ENCODE measurements at regions not wholly inside any gene's neighbourhood (a gene's known extent, or its start where the extent isn't known, plus 50 kb on each side); places are given as distances from the start of the nearest gene placed in this dataset.

- Histone ChIP-seq H3K9me3 (ENCODE audit: low read depth, low read length) (no peaks in the 10 kb centered on the region), H3K4me3 (ENCODE audit: low read length) (no peak overlapping the region), H3K27me3 (ENCODE audit: insufficient read depth, low read length) (no peaks in the 10 kb centered on the region), H3K4me1 (ENCODE audit: insufficient read depth, low read length) (no peaks in the 10 kb centered on the region)
Measured at GRCh38 chr4:147340111-147340510, 140.8 kb upstream of the EDNRA start.

DNA sequence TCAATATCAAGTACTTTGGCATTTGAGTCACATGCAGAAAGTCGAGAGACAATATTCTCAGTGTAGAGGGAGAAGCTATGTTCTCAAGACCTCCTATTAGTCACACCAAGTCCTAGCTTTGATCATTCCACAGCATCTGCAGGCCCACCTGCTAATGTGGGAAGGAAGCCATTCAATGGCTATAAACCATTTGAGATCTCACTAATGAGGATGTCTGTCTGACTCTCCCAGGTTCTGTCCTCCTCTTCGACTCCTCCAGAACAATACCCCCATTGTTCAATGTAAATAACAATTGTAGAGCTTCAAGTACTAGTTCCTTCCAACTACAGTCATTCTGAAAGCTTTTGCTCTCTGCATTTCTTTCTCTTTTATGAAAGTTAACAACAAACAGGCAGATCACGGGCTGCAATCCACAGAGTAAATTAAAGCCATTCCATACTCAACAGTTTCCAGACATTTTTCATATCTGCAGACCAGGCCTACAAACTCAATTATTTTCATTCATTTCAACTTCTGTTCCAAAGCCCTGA, 140.2 kb upstream of the EDNRA start:
- no peak overlapping the region for H3K4me3 ChIP-seq (ENCODE audit: low read length)
- H3K27me3 ChIP-seq (ENCODE audit: insufficient read depth, low read length): no peaks in the 10 kb centered on the region
- H3K4me1 ChIP-seq (ENCODE audit: insufficient read depth, low read length): no peaks in the 10 kb centered on the region
- no peaks in the 10 kb centered on the region for H3K9me3 ChIP-seq (ENCODE audit: low read depth, low read length)

DNA sequence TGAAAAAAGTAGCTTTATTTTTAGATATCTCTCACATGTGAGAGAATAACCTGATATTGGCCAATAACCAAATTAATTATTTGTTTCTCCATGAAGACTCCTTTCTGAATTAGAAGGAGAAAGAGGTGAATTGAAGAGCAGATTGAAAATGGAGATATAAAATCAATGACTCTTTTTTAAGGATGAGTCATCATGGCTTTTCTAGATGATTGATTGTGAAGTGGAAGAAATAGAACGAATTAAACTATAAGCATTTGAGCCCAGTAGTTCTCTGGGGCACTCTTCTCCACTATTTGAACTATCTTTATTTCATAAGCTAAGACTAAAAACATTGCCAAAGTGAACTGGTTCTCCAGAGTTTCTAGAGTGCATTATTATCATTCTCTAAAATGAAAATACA, 137.2 kb upstream of the EDNRA start:
- Histone ChIP-seq H3K4me1 (ENCODE audit: insufficient read depth, low read length) (no peaks in the 10 kb centered on the region), H3K9me3 (ENCODE audit: low read depth, low read length) (no peaks in the 10 kb centered on the region), H3K4me3 (ENCODE audit: low read length) (no peak overlapping the region), H3K27me3 (ENCODE audit: insufficient read depth, low read length) (no peaks in the 10 kb centered on the region)

DNA sequence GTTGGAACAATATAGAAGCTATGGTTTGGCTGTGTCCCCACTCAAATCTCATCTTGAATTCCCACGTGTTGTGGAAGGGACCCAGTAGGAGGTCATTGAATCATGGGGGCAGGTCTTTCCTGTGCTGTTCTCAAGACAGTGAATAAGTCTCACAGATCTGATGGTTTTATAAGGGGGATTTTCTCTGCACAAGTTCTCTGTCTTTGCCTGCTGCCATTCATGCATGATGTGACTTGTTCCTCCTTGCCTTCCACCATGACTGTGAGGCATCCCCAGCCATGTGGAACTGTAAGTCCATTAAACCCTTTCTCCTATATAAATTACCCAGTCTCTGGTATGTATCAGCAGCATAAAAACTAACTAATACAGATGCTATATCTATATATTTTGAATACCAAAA, 135.2 kb upstream of the EDNRA start:
- no peaks in the 10 kb centered on the region for H3K27me3 ChIP-seq (ENCODE audit: insufficient read depth, low read length)
- H3K4me3 ChIP-seq (ENCODE audit: low read length): no peak overlapping the region
- H3K9me3 ChIP-seq (ENCODE audit: low read depth, low read length): no peaks in the 10 kb centered on the region
- no peaks in the 10 kb centered on the region for H3K4me1 ChIP-seq (ENCODE audit: insufficient read depth, low read length)

- no peak overlapping the region for H3K4me3 ChIP-seq (ENCODE audit: low read length)
- no peaks in the 10 kb centered on the region for H3K4me1 ChIP-seq (ENCODE audit: insufficient read depth, low read length)
- no peaks in the 10 kb centered on the region for H3K9me3 ChIP-seq (ENCODE audit: low read depth, low read length)
- no peaks in the 10 kb centered on the region for H3K27me3 ChIP-seq (ENCODE audit: insufficient read depth, low read length)
Measured at GRCh38 chr4:147347217-147347616, 133.7 kb upstream of the EDNRA start.

DNA sequence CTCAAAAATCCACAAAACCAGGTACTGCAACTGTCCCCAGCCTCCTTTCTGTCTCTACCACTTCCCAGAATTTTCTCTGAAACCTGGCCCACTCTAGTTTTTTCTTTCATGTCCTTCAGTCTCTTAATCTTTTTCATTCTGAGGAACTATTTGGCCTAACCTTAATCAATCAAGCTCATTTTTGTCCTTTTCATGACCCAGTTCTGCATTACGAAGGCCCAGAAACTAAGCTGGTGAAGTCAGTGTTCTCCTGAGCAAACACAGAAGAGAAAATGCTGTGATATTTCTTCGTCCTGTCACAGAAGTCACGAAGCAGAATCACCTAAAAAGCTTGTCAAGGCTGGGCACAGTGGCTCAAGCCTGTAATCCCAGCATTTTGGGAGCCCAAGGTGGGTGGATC, 131.7 kb upstream of the EDNRA start:
- Histone ChIP-seq H3K4me3 (ENCODE audit: low read length) (no peak overlapping the region), H3K27me3 (ENCODE audit: insufficient read depth, low read length) (no peaks in the 10 kb centered on the region)

DNA sequence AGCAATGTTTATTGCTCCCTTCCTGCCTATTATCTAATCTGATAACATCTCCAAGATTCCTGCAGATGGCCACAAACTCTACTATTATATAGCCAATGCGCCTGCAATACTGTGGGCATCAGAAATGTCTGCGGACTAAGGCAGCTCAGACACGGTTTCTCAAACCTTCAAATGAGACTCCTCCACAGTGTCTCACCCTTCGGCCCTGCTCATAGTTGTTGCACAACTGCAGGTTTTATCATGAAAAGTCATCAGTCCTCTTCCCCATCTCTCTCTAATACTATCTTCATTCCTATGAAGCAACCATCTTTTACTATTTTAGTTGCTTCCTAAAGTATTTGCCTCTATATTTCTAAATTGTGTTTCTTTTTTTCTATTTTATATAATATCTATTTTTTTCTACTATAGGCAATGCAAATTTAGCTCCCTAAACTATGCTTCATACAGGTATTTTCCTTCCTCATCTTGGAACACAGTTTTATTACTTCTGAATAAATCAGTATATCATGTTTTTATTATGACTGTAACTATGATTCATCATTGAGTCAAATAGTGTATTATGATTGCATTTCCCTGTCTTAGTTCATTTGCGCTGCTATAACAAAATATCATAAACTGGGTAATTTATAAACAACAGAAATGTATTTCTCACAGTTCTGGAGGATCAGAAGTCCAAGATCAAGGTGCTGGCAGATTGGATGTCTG, 129.7 kb upstream of the EDNRA start:
- Histone ChIP-seq H3K4me3 (ENCODE audit: low read length) (no peak overlapping the region), H3K4me1 (ENCODE audit: insufficient read depth, low read length) (no peaks in the 10 kb centered on the region), H3K27me3 (ENCODE audit: insufficient read depth, low read length) (no peaks in the 10 kb centered on the region), H3K9me3 (ENCODE audit: low read depth, low read length) (no peaks in the 10 kb centered on the region)

More for the DNA sequence above, 131.7 kb upstream of the EDNRA start:
- no peaks in the 10 kb centered on the region for H3K4me1 ChIP-seq (ENCODE audit: insufficient read depth, low read length)
- no peaks in the 10 kb centered on the region for H3K9me3 ChIP-seq (ENCODE audit: low read depth, low read length)

DNA sequence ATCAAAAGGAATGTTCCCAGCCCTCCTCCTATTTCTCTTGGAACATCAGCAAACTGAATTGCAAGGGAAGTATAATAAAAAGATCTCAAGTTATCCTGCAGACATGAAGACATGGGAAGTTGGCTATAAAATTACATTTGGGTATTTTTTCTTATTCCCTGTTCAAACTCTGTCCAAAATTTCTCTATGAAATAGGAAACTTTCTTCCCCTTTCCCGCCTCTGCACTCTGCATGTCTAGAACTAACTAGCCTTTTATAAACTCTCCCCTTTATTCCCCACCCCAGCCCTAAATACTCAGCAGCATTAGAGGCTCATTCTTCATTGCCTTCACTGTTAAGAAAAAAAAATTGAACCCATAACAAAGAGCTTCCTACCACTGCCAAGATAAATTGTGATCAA, 126.7 kb upstream of the EDNRA start:
- Histone ChIP-seq H3K4me3 (ENCODE audit: low read length) (no peak overlapping the region), H3K9me3 (ENCODE audit: low read depth, low read length) (no peaks in the 10 kb centered on the region), H3K27me3 (ENCODE audit: insufficient read depth, low read length) (no peaks in the 10 kb centered on the region), H3K4me1 (ENCODE audit: insufficient read depth, low read length) (no peaks in the 10 kb centered on the region)

GRCh38 chr4:147355032-147355656, 125.8 kb upstream of the EDNRA start:
- H3K4me1 ChIP-seq (ENCODE audit: insufficient read depth, low read length): no peaks in the 10 kb centered on the region
- H3K4me3 ChIP-seq (ENCODE audit: low read length): no peak overlapping the region
- H3K27me3 ChIP-seq (ENCODE audit: insufficient read depth, low read length): no peaks in the 10 kb centered on the region
- no peaks in the 10 kb centered on the region for H3K9me3 ChIP-seq (ENCODE audit: low read depth, low read length)

DNA sequence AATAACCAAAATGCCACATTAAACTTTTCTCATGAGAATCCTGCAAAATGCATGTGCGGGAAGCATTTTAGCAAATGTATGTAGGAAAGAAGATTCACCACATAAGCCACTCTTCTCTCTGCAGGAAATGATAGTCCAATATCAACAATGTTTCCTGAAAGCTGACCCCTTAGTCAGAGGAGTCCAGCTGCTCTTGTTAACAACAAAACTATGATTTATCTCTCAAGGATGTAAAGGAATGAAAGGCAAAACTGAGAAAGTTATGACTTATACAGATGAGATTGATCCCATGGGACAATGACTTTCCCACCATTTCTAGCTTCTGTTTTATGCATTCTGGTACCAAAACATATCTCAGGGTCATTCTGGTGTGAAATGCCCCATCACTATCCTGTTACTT, 125.0 kb upstream of the EDNRA start:
- H3K4me3 ChIP-seq (ENCODE audit: low read length): no peak overlapping the region
- no peaks in the 10 kb centered on the region for H3K4me1 ChIP-seq (ENCODE audit: insufficient read depth, low read length)
- no peaks in the 10 kb centered on the region for H3K9me3 ChIP-seq (ENCODE audit: low read depth, low read length)
- H3K27me3 ChIP-seq (ENCODE audit: insufficient read depth, low read length): no peaks in the 10 kb centered on the region

- no peaks in the 10 kb centered on the region for H3K4me1 ChIP-seq (ENCODE audit: insufficient read depth, low read length)
- no peak overlapping the region for H3K4me3 ChIP-seq (ENCODE audit: low read length)
- no peaks in the 10 kb centered on the region for H3K27me3 ChIP-seq (ENCODE audit: insufficient read depth, low read length)
- H3K9me3 ChIP-seq (ENCODE audit: low read depth, low read length): no peaks in the 10 kb centered on the region
Measured at GRCh38 chr4:147360301-147360700, 120.6 kb upstream of the EDNRA start.

DNA sequence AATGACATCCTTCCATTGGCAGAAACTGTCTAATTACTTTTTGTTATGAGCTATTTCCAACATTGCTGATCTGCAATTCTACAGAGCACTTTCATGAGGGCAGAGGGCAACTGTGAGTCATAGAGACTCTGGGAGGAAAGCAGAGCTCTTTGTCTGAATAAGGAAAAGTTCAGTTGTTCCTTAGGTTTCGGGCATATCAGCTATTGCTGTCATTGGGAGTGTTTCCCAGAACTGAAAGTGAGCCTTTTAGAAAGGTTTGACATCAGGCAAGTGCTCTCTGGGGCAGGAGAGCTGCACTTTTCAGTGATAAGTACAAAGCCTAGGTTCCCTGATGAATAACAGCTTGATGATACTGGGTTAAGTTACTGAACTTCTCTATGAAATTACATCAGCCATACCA, 119.2 kb upstream of the EDNRA start:
- H3K9me3 ChIP-seq (ENCODE audit: low read depth, low read length): no peaks in the 10 kb centered on the region
- no peaks in the 10 kb centered on the region for H3K4me1 ChIP-seq (ENCODE audit: insufficient read depth, low read length)

DNA sequence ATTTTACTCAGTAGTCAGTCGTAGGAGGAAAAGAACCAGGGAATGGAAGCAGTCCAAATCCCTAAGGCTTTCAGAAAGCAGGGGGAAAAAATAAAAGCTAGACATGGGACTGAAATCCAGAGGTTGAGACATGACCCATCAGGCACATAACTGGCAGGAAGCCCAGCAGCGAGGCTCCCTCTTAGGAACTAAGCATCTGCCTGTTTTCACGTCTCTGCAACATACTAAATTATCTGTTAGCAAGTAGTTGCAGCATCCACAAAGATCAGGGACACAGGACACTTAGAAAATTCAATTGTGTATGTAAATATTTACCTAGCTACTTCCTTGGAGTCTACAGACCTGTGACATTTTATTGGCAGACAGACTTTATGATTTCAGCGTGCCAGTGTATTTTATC, 118.0 kb upstream of the EDNRA start:
- H3K4me1 ChIP-seq (ENCODE audit: insufficient read depth, low read length): no peaks in the 10 kb centered on the region
- no peaks in the 10 kb centered on the region for H3K27me3 ChIP-seq (ENCODE audit: insufficient read depth, low read length)
- no peaks in the 10 kb centered on the region for H3K9me3 ChIP-seq (ENCODE audit: low read depth, low read length)
- H3K4me3 ChIP-seq (ENCODE audit: low read length): no peak overlapping the region

More for the DNA sequence above, 119.2 kb upstream of the EDNRA start:
- Histone ChIP-seq H3K4me3 (ENCODE audit: low read length) (no peak overlapping the region), H3K27me3 (ENCODE audit: insufficient read depth, low read length) (no peaks in the 10 kb centered on the region)

GRCh38 chr4:147363514-147363913, 117.4 kb upstream of the EDNRA start:
- Histone ChIP-seq H3K9me3 (ENCODE audit: low read depth, low read length) (no peaks in the 10 kb centered on the region), H3K27me3 (ENCODE audit: insufficient read depth, low read length) (no peaks in the 10 kb centered on the region), H3K4me1 (ENCODE audit: insufficient read depth, low read length) (no peaks in the 10 kb centered on the region), H3K4me3 (ENCODE audit: low read length) (no peak overlapping the region)

DNA sequence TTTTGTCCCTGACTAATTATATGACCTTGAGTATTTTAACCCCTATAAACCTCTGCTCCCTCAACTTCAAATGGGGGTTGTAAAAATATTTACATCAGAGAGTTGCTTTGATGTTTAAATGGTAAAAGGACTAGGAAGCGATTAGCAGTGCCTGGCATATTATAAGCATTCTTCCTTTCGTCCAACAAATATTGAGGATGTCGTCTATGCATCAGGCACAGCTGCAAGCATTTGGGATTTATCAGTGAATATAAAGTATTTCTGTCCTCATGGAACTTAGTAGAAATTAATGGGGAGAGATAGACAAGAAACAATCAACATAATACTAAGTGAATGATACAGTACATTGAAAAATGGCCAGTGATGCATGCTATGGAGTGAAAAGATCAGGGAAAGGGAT, 115.5 kb upstream of the EDNRA start:
- Histone ChIP-seq H3K27me3 (ENCODE audit: insufficient read depth, low read length) (no peaks in the 10 kb centered on the region), H3K4me3 (ENCODE audit: low read length) (no peak overlapping the region), H3K4me1 (ENCODE audit: insufficient read depth, low read length) (no peaks in the 10 kb centered on the region), H3K9me3 (ENCODE audit: low read depth, low read length) (no peaks in the 10 kb centered on the region)

DNA sequence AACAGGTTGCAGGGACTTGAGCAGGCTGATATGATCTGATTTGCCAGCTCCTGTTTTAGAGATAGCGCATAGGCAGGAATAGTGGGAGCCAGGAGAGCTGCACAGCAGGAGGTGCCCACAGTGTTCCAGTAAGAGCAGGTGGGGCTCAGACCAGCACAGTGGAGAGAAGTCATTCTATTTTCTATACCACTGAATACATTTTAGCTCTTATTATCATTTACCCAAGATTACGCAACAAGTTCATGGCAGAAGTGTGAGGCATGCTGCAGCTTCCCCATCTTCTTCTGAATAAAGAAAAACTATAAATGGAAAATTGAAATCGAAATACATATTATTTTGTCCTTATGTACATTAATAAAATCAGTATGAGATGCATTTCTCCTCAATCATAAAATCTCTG, 114.7 kb upstream of the EDNRA start:
- Histone ChIP-seq H3K4me3 (ENCODE audit: low read length) (no peak overlapping the region), H3K27me3 (ENCODE audit: insufficient read depth, low read length) (no peaks in the 10 kb centered on the region), H3K9me3 (ENCODE audit: low read depth, low read length) (no peaks in the 10 kb centered on the region), H3K4me1 (ENCODE audit: insufficient read depth, low read length) (no peaks in the 10 kb centered on the region)
